Skeletal muscle satellite cell (primary cell): ENCODE measurements at regions not wholly inside any gene's neighbourhood (a gene's known extent, or its start where the extent isn't known, plus 50 kb on each side); places are given as distances from the start of the nearest gene placed in this dataset.

ENCODE experiments used
- H3K27me3 ChIP-seq: 2 replicates; pipeline ENCODE4 v1.7.0; 2013; ENCODE audit warnings: low read length; ENCODE audit not compliant: control insufficient read depth, insufficient read depth
- H3K36me3 ChIP-seq: 2 replicates; pipeline ENCODE4 v1.7.0; 2013; ENCODE audit warnings: mild to moderate bottlenecking, control low read depth, low read length; ENCODE audit not compliant: insufficient read depth
- H3K4me1 ChIP-seq: 2 replicates; pipeline ENCODE4 v1.7.0; 2013; ENCODE audit warnings: low read length; ENCODE audit not compliant: control insufficient read depth, insufficient read depth
- H3K4me2 ChIP-seq: 2 replicates; pipeline ENCODE4 v1.7.0; 2013; ENCODE audit warnings: mild to moderate bottlenecking, low read length
- H3K4me3 ChIP-seq: 2 replicates; pipeline ENCODE4 v1.7.0; 2013; ENCODE audit warnings: low read length
- H3K9ac ChIP-seq: 2 replicates; pipeline ENCODE4 v1.7.0; 2013; ENCODE audit warnings: mild to moderate bottlenecking, low read depth, low read length, moderate library complexity
- H3K9me3 ChIP-seq: replicated peaks from 2 replicates; pipeline ENCODE4 v1.7.0; 2013; ENCODE audit warnings: mild to moderate bottlenecking, control low read depth, low read length

GRCh38 chr14:58789736-58790135 lies 152.0 kb downstream of the DACT1 start:
- Histone ChIP-seq H3K4me1 (peaks cover 12% of the 10 kb centered on the region), H3K9ac (no peak overlapping the region), H3K4me2 (no peak overlapping the region)

GRCh38 chr14:58792416-58792815 lies 154.7 kb downstream of the DACT1 start:
- Histone ChIP-seq H3K4me3 (no peak overlapping the region), H3K27me3 (no peaks in the 10 kb centered on the region), H3K4me1 (peaks cover 12% of the 10 kb centered on the region), H3K4me2 (no peak overlapping the region), H3K9ac (no peak overlapping the region), H3K9me3 (no peaks in the 10 kb centered on the region), H3K36me3 (no peaks in the 10 kb centered on the region)

More at GRCh38 chr14:58789736-58790135, 152.0 kb downstream of the DACT1 start:
- H3K9me3 ChIP-seq: no peaks in the 10 kb centered on the region
- peaks cover 3% of the 10 kb centered on the region for H3K27me3 ChIP-seq
- H3K4me3 ChIP-seq: no peak overlapping the region
- H3K36me3 ChIP-seq: no peaks in the 10 kb centered on the region

GRCh38 chr14:58793131-58793740 lies 155.5 kb downstream of the DACT1 start:
- no peak overlapping the region for H3K9ac ChIP-seq
- H3K36me3 ChIP-seq: no peaks in the 10 kb centered on the region
- no peaks in the 10 kb centered on the region for H3K27me3 ChIP-seq
- peaks cover 12% of the 10 kb centered on the region for H3K4me1 ChIP-seq
- no peaks in the 10 kb centered on the region for H3K9me3 ChIP-seq
- H3K4me2 ChIP-seq: no peak overlapping the region
- no peak overlapping the region for H3K4me3 ChIP-seq

GRCh38 chr14:58794993-58795762 lies 157.4 kb downstream of the DACT1 start:
- no peak overlapping the region for H3K9ac ChIP-seq
- H3K4me2 ChIP-seq: no peak overlapping the region
- H3K4me3 ChIP-seq: no peak overlapping the region
- H3K36me3 ChIP-seq: no peaks in the 10 kb centered on the region
- H3K4me1 ChIP-seq: peaks cover 12% of the 10 kb centered on the region
- H3K9me3 ChIP-seq: no peaks in the 10 kb centered on the region
- no peaks in the 10 kb centered on the region for H3K27me3 ChIP-seq

GRCh38 chr14:58796242-58797009 lies 158.7 kb downstream of the DACT1 start:
- no peak overlapping the region for H3K9ac ChIP-seq
- no peaks in the 10 kb centered on the region for H3K36me3 ChIP-seq
- H3K4me1 ChIP-seq: peaks cover 12% of the 10 kb centered on the region
- H3K9me3 ChIP-seq: no peaks in the 10 kb centered on the region
- H3K27me3 ChIP-seq: no peaks in the 10 kb centered on the region
- H3K4me2 ChIP-seq: no peak overlapping the region
- H3K4me3 ChIP-seq: no peak overlapping the region

- H3K9ac ChIP-seq: no peak overlapping the region
- no peak overlapping the region for H3K4me2 ChIP-seq
- H3K9me3 ChIP-seq: no peaks in the 10 kb centered on the region
- H3K27me3 ChIP-seq: no peaks in the 10 kb centered on the region
- peaks cover 12% of the 10 kb centered on the region for H3K4me1 ChIP-seq
- H3K4me3 ChIP-seq: no peak overlapping the region
- no peaks in the 10 kb centered on the region for H3K36me3 ChIP-seq
Measured at GRCh38 chr14:58797010-58797429, 159.3 kb downstream of the DACT1 start.

- no peaks in the 10 kb centered on the region for H3K9me3 ChIP-seq
Measured at GRCh38 chr14:58798173-58798572, 160.4 kb downstream of the DACT1 start.

GRCh38 chr14:58801086-58801485 lies 163.3 kb downstream of the DACT1 start:
- H3K4me1 ChIP-seq: peaks cover 4% of the 10 kb centered on the region
- H3K9me3 ChIP-seq: no peaks in the 10 kb centered on the region

More at GRCh38 chr14:58798173-58798572, 160.4 kb downstream of the DACT1 start:
- Histone ChIP-seq H3K4me3 (no peak overlapping the region), H3K4me1 (peaks cover 4% of the 10 kb centered on the region), H3K27me3 (no peaks in the 10 kb centered on the region), H3K9ac (no peak overlapping the region), H3K36me3 (no peaks in the 10 kb centered on the region), H3K4me2 (no peak overlapping the region)

GRCh38 chr14:58805057-58805456 lies 167.3 kb downstream of the DACT1 start:
- Histone ChIP-seq H3K4me2 (no peak overlapping the region), H3K9me3 (no peaks in the 10 kb centered on the region), H3K36me3 (no peaks in the 10 kb centered on the region), H3K9ac (no peak overlapping the region), H3K4me1 (peaks cover 24% of the 10 kb centered on the region), H3K27me3 (no peaks in the 10 kb centered on the region), H3K4me3 (no peak overlapping the region)

More at GRCh38 chr14:58801086-58801485, 163.3 kb downstream of the DACT1 start:
- Histone ChIP-seq H3K27me3 (no peaks in the 10 kb centered on the region), H3K4me2 (no peak overlapping the region), H3K9ac (no peak overlapping the region), H3K4me3 (no peak overlapping the region), H3K36me3 (no peaks in the 10 kb centered on the region)

GRCh38 chr14:58805605-58806409 lies 168.0 kb downstream of the DACT1 start:
- Histone ChIP-seq H3K4me3 (no peak overlapping the region), H3K27me3 (no peaks in the 10 kb centered on the region), H3K4me2 (no peak overlapping the region), H3K4me1 (peaks cover 24% of the 10 kb centered on the region), H3K36me3 (no peaks in the 10 kb centered on the region), H3K9me3 (no peaks in the 10 kb centered on the region), H3K9ac (no peak overlapping the region)

GRCh38 chr14:58807191-58807590 lies 169.4 kb downstream of the DACT1 start:
- H3K9ac ChIP-seq: no peak overlapping the region
- H3K4me2 ChIP-seq: no peak overlapping the region
- H3K4me1 ChIP-seq: peaks cover 28% of the 10 kb centered on the region
- no peaks in the 10 kb centered on the region for H3K36me3 ChIP-seq
- no peaks in the 10 kb centered on the region for H3K27me3 ChIP-seq
- H3K4me3 ChIP-seq: no peak overlapping the region
- no peaks in the 10 kb centered on the region for H3K9me3 ChIP-seq
